HEK293 (cell line): ENCODE measurements at regions not wholly inside any gene's neighbourhood (a gene's known extent, or its start where the extent isn't known, plus 50 kb on each side); places are given as distances from the start of the nearest gene placed in this dataset.

Experiments
- CTCF ChIA-PET: fragments of 350-600 bp; formaldehyde crosslinking; extraction: SDS; loops from one replicate; lab custom pipeline; 2021; ENCODE audit warnings: antibody characterized with exemption; lab: Yijun Ruan, JAX
- POLR2A ChIA-PET: fragments of 300-600 bp; formaldehyde crosslinking; extraction: SDS; loops from one replicate; lab custom pipeline; 2020; ENCODE audit warnings: antibody characterized with exemption, inconsistent platforms; lab: Yijun Ruan, JAX
- H3K27ac ChIP-seq: fragments of 200-500 bp; sonication (Bioruptor generic); 2 replicates; pipeline ENCODE4 v1.5.1; 2014; ENCODE audit warnings: low read depth, low read length, control low read depth, inconsistent platforms; ENCODE audit errors: extremely low read depth
- H3K36me3 ChIP-seq, 2 experiments: fragments of 200-500 bp in 1 of 2; sonication (Bioruptor generic) in 1 of 2; 1 replicate in 1 of 2; 2 replicates in 1 of 2; pipeline ENCODE4 v1.5.1; 2014 to 2017; ENCODE audit warnings: inconsistent platforms in 2 of 2, low read length in 2 of 2; ENCODE audit not compliant: control insufficient read depth in 2 of 2, insufficient read depth in 1 of 2
- H3K4me1 ChIP-seq: fragments of 200-500 bp; sonication (Bioruptor generic); 2 replicates; pipeline ENCODE4 v1.5.1; 2014; ENCODE audit warnings: mild to moderate bottlenecking, low read length, inconsistent platforms; ENCODE audit not compliant: control insufficient read depth, insufficient read depth
- H3K4me3 ChIP-seq: 2 replicates; pipeline ENCODE4 v1.5.1; 2011; ENCODE audit warnings: low read depth, mild to moderate bottlenecking, control low read depth, low read length, moderate library complexity
- H3K9me3 ChIP-seq: fragments of 200-500 bp; sonication (Bioruptor generic); 2 replicates; pipeline ENCODE4 v1.5.1; 2014; ENCODE audit warnings: low read depth, low read length, inconsistent platforms; ENCODE audit not compliant: control insufficient read depth, insufficient read depth
- KLF1 ChIP-seq: fragments of 450-650 bp; formaldehyde crosslinking; IDR thresholded peaks from 2 replicates; pipeline ENCODE4 v1.5.1; 2016; ENCODE audit warnings: missing biosample characterization, missing genetic modification characterization
- REPIN1 ChIP-seq: fragments of 450-650 bp; formaldehyde crosslinking; IDR thresholded peaks from 2 replicates; pipeline ENCODE4 v1.5.1; 2017; ENCODE audit warnings: missing biosample characterization, missing genetic modification characterization, low read depth
- YY2 ChIP-seq: fragments of 450-650 bp; formaldehyde crosslinking; IDR thresholded peaks from 2 replicates; pipeline ENCODE4 v1.5.1; 2016; ENCODE audit warnings: missing biosample characterization, missing genetic modification characterization
- ZBTB20 ChIP-seq: fragments of 450-650 bp; formaldehyde crosslinking; IDR thresholded peaks from 2 replicates; pipeline ENCODE4 v1.5.1; 2016; ENCODE audit warnings: missing biosample characterization, missing genetic modification characterization
- ZFP3 ChIP-seq: fragments of 450-650 bp; formaldehyde crosslinking; IDR thresholded peaks from 2 replicates; pipeline ENCODE4 v1.5.1; 2016; ENCODE audit warnings: low read depth, missing biosample characterization, missing genetic modification characterization
- ZNF133 ChIP-seq: fragments of 450-650 bp; formaldehyde crosslinking; IDR thresholded peaks from 2 replicates; pipeline ENCODE4 v1.5.1; 2016; ENCODE audit warnings: missing biosample characterization, missing genetic modification characterization
- ZNF155 ChIP-seq: fragments of 450-650 bp; formaldehyde crosslinking; IDR thresholded peaks from 2 replicates; pipeline ENCODE4 v1.5.1; 2016; ENCODE audit warnings: missing biosample characterization, missing genetic modification characterization
- ZNF169 ChIP-seq: fragments of 450-650 bp; formaldehyde crosslinking; IDR thresholded peaks from 2 replicates; pipeline ENCODE4 v1.5.1; 2016; ENCODE audit warnings: missing biosample characterization, missing genetic modification characterization
- ZNF184 ChIP-seq: fragments of 450-650 bp; IDR thresholded peaks from 2 replicates; pipeline ENCODE4 v1.5.1; 2018; ENCODE audit warnings: missing biosample characterization, mild to moderate bottlenecking, missing genetic modification characterization
- ZNF2 ChIP-seq: fragments of 450-650 bp; formaldehyde crosslinking; IDR thresholded peaks from 2 replicates; pipeline ENCODE4 v1.5.1; 2016; ENCODE audit warnings: missing biosample characterization, missing genetic modification characterization
- ZNF202 ChIP-seq: fragments of 450-650 bp; formaldehyde crosslinking; IDR thresholded peaks from 2 replicates; pipeline ENCODE4 v1.5.1; 2016; ENCODE audit warnings: missing biosample characterization, missing genetic modification characterization, borderline replicate concordance
- ZNF223 ChIP-seq: fragments of 450-650 bp; formaldehyde crosslinking; IDR thresholded peaks from 2 replicates; pipeline ENCODE4 v1.5.1; 2016; ENCODE audit warnings: missing biosample characterization, missing genetic modification characterization
- ZNF248 ChIP-seq: fragments of 450-650 bp; formaldehyde crosslinking; IDR thresholded peaks from 2 replicates; pipeline ENCODE4 v1.5.1; 2017; ENCODE audit warnings: missing biosample characterization, missing genetic modification characterization
- ZNF292 ChIP-seq: fragments of 450-650 bp; formaldehyde crosslinking; IDR thresholded peaks from 2 replicates; pipeline ENCODE4 v1.5.1; 2016; ENCODE audit warnings: low read depth, missing biosample characterization, missing genetic modification characterization, borderline replicate concordance
- ZNF366 ChIP-seq: fragments of 450-650 bp; formaldehyde crosslinking; conservative IDR thresholded peaks from 2 replicates; pipeline ENCODE4 v1.5.1; 2016; ENCODE audit warnings: missing biosample characterization, missing genetic modification characterization
- ZNF514 ChIP-seq: fragments of 450-650 bp; formaldehyde crosslinking; IDR thresholded peaks from 2 replicates; pipeline ENCODE4 v1.5.1; 2016; ENCODE audit warnings: missing biosample characterization, missing genetic modification characterization
- ZNF548 ChIP-seq: fragments of 450-650 bp; formaldehyde crosslinking; IDR thresholded peaks from 2 replicates; pipeline ENCODE4 v1.5.1; 2016; ENCODE audit warnings: missing biosample characterization, missing genetic modification characterization
- ZNF555 ChIP-seq: fragments of 450-650 bp; formaldehyde crosslinking; conservative IDR thresholded peaks from 2 replicates; pipeline ENCODE4 v1.5.1; 2017; ENCODE audit warnings: missing biosample characterization, mild to moderate bottlenecking, missing genetic modification characterization, inconsistent platforms
- ZNF596 ChIP-seq: fragments of 450-650 bp; IDR thresholded peaks from 2 replicates; pipeline ENCODE4 v1.5.0; 2018; ENCODE audit warnings: missing biosample characterization, mild to moderate bottlenecking, missing genetic modification characterization, moderate library complexity
- TF ChIP-seq, protein P1 (sequence below): fragments of 450-650 bp; formaldehyde crosslinking; IDR thresholded peaks from 2 replicates; pipeline ENCODE4 v1.5.1; 2016; ENCODE audit warnings: missing biosample characterization, missing genetic modification characterization

DNA sequence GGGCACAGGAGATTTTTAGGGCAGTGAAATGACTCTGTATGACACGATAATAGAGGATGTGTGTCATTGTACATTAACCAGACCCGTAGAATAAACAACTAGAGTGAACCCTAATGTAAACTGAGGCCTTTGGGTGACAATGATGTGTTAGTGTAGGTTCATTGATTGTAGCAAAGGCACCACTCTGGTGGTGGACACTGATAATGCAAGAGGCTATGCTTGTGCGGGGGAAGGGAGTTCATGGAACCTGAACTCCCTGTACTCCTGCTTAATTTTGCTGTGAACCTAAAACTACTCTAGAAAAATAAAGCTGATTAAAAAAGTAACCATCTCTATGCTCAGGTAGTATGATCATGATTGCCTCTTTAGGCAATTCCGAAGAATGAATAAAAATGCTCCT, 96.3 kb upstream of the VIPR2 start (continued):
- TF ChIP-seq, protein P1, sequence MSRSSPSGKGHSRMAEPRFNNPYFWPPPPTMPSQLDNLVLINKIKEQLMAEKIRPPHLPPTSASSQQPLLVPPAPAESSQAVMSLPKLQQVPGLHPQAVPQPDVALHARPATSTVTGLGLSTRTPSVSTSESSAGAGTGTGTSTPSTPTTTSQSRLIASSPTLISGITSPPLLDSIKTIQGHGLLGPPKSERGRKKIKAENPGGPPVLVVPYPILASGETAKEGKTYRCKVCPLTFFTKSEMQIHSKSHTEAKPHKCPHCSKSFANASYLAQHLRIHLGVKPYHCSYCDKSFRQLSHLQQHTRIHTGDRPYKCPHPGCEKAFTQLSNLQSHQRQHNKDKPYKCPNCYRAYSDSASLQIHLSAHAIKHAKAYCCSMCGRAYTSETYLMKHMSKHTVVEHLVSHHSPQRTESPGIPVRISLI (tag by site-specific recombination) = no peak
- TF ChIP-seq ZNF202 (tag by site-specific recombination) = no peak

DNA sequence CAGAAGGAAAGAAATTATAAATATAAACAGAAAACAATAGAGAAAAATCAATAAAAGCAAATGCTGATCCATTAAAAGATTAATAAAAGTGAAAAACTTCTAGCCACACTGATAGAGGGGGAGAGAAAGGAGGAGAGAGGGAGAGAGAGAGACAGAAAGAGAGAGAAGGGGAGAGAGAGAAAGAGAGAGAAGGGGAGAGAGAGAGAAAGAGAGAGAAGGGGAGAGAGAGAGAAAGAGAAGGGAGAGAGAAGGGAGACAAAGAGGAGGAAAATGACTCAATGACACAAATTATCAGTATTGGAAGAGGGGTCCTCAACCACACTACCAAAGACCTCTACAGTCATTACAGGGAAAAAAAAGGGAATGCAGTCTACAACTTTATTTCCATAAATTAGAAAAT, 94.4 kb upstream of the VIPR2 start:
- no peaks in the 10 kb centered on the region for H3K9me3 ChIP-seq
- no peak overlapping the region for H3K4me3 ChIP-seq
- no peaks in the 10 kb centered on the region for H3K36me3 ChIP-seq
- TF ChIP-seq ZNF596 (tag by site-specific recombination) = peak; percentile 78; the same call in 1 of the 2 replicates
- no peak for TF ChIP-seq ZNF184 (tag by site-specific recombination)
- peak; percentile 52; the same call in 1 of the 2 replicates for TF ChIP-seq ZNF366
- no peak for TF ChIP-seq YY2 (tag by site-specific recombination)
- CTCF ChIA-PET = no interaction called here
- POLR2A ChIA-PET = no interaction called here
- H3K4me1 ChIP-seq = no peaks in the 10 kb centered on the region
- H3K27ac ChIP-seq = no peak overlapping the region

DNA sequence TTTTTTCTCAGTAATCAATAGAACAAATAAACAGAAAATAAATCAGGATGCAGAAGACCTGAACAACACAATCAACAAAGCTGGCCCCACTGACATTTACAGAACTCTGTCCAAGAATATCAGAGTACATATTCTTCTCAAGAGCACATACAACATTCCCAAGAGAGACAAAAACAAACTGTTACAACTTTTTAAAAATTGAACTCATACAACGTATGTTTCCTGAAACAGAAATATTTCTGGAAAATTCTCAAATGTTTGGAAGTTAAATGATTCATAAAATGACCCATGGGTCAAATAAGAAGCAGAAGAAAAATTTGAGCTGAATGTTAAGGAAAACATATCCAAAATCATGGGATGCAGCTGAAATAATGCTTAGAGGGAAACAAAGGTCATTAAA, 93.9 kb upstream of the VIPR2 start:
- Histone ChIP-seq H3K4me1 (no peaks in the 10 kb centered on the region), H3K36me3 (no peaks in the 10 kb centered on the region), H3K9me3 (no peaks in the 10 kb centered on the region), H3K27ac (no peak overlapping the region), H3K4me3 (no peak overlapping the region)
- ChIA-PET CTCF (no interaction called here), POLR2A (no interaction called here)
- TF ChIP-seq ZNF2 (tag by site-specific recombination) (no peak), ZNF223 (tag by site-specific recombination) (no peak), ZNF596 (tag by site-specific recombination) (no peak), ZBTB20 (tag by site-specific recombination) (no peak), ZNF133 (tag by site-specific recombination) (no peak), ZNF169 (tag by site-specific recombination) (no peak), ZFP3 (tag by site-specific recombination) (no peak), ZNF514 (tag by site-specific recombination) (no peak), ZNF548 (tag by site-specific recombination) (no peak), ZNF155 (tag by site-specific recombination) (no peak), ZNF248 (tag by site-specific recombination) (no peak), ZNF292 (no peak), ZNF555 (tag by site-specific recombination) (no peak)

DNA sequence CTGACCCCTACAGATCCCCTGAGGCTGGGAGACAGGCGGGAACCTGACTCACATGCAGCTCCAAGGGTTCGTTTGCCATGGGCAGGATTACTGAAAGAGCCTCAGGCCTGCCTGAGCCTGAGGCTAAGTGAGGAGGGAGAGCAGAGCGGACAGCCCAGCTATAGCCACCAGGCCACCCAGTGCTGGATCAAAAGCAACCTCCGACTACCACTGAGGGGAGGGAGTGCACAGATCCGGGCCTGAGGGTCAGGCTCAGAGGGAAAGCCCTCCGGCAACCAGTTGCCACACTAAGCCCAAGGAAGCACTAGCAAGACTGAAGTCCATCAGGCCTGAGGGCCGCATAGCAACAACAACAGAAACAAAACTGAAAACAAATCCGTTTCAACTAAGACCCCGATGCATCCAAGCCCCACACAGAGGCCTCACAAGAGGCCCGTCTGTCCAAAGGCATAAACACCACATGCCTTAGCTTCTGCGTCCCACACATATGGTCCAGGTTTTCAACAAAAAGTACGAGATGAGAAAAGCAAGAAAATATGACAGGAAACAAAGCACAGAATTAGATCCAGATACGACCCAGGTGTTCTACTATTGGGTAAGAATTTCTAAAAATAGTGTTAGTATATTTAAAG, 92.5 kb upstream of the VIPR2 start:
- H3K36me3 ChIP-seq = no peaks in the 10 kb centered on the region
- H3K27ac ChIP-seq = no peak overlapping the region
- TF ChIP-seq REPIN1 (tag by site-specific recombination) (no peak), KLF1 (no peak)
- TF ChIP-seq, protein P1 (tag by site-specific recombination) = no peak
- ChIA-PET CTCF (no interaction called here), POLR2A (no interaction called here)
- no peaks in the 10 kb centered on the region for H3K4me1 ChIP-seq
- no peaks in the 10 kb centered on the region for H3K9me3 ChIP-seq
- H3K4me3 ChIP-seq = no peak overlapping the region
